IPS DF 19.7 (cell line): ENCODE measurements at regions not wholly inside any gene's neighbourhood (a gene's known extent, or its start where the extent isn't known, plus 50 kb on each side); places are given as distances from the start of the nearest gene placed in this dataset.
"Not testable (repeated sequence)": the region's sequence is repeated elsewhere in the genome, so short reads cannot be mapped to it uniquely, and the experiment has no call there.

ENCODE experiments used
- DNase-seq: peaks from one replicate; pipeline ENCODE4 v3.0.0-alpha.2; 2013; ENCODE audit warnings: low read depth, low spot score

DNA sequence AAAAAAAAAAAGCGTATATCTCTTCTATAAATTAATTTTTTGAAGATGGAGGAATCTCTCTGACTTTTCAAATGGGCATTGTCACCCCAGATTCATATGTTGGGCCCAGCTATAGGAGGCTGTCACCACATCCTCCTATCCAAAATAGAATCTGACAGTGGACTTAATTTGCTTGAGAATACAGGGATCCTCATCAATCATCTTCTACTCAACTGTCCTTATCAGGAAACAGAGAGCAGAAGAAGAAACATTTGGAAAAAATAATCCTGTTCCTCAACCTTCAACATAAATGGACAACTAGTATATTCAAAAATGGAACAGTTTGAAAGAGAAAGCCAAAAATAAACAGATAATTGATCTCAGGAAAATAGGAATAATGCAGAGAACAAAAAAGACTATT is 725.4 kb upstream of the INTU start:
- DNase-seq: no peak

DNA sequence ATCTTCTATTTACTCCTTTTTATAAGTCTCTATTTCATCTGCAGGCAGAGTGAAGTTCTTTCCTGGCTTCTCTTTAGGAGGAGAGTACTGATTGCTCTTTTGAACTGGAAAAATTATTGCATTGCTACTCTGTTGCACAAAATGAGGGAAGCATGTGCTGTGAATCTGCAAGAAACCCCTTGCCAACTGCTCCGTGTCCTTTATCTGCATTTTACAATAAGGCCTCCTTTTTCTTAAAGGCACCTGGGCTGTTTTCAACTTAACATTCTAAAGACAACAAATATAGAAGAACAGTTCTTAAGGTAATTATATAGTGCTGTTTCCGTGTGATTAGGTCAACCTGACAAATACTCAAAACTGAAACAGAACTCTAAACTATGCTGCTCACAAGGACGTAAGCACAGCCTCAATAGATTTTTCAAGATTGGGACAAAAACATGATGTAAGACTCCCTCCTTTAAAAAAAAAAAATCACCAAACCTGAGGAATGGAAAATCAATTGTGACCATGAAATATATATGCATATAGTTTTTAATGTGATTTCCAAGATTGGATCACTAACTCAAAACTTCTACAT is 716.6 kb upstream of the INTU start:
- DNase-seq: no peak

DNA sequence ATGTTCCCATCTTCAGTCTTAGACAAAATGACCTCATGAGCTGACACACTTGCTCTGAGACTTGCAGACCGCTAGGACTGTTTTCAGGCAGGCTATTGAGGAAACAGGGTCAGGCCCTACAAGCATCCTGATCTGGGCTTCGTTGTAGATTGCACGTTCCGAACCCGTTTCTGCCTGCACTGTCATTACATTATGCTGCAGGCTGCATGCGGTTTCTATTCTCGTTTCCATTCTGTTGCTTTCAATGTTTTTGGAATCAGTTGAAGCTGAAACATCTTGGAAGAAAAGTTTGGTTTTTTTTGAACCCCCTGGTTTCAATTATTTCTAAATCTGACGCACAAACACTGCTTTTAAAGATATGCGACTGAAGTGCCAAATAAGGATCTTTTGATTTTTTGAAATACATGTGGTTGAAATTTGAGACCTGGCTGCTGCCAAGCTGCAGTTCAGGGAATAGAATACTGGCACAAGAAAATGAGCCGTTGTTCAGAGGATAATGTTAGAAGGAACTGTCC is 716.1 kb upstream of the INTU start:
- DNase-seq: no peak

DNA sequence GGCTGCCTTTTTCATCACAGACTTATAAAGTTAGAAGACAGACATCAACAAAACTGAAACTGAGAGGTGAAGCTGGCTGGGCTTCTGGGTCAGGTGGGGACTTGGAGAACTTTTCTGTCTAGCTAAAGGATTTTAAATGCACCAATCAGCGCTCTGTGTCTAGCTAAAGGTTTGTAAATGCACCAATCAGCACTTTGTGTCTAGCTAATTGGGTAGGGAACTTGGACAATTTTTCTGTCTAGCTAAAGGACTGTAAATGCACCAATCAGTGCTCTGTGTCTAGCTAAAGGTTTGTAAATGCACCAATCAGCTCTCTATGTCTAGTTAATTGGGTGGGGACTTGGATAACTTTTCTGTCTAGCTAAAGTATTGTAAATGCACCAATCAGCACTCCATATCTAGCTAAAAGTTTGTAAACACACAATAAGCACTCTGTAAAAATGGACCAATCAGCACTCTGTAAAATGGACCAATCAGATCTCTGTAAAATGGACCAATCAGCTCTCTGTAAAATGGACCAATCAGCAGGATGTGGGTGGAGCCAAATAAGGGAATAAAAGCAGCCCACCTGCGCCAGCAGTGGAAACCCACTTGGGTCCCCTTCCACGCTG is 710.3 kb upstream of the INTU start:
- DNase-seq: not testable (repeated sequence)

DNA sequence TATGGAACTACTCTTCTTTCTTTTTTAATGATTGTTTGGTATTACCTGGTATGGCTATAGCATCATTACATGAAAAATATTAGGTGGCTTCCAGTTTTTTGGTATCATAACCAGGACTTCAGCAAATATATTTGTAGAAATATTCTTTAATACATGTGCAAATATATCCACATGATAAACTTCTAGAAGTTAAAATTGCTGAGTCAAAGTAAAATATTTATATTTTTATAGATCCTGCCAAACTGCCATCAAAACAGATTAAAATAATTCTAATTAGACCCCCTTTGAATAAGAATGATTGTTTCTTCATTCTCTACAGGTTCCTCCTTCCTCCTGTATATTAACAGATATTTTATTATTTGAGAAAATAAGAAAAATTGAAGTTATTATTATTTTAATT is 708.5 kb upstream of the INTU start:
- DNase-seq: no peak

DNA sequence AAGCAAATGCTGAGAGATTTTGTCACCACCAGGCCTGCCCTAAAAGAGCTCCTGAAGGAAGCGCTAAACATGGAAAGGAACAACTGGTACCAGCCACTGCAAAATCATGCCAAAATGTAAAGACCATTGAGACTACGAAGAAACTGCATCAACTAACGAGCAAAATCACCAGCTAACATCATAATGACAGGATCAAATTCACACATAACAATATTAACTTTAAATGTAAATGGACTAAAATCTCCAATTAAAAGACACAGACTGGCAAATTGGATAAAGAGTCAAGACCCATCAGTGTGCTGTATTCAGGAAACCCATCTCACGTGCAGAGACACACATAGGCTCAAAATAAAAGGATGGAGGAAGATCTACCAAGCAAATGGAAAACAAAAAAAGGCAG is 702.7 kb upstream of the INTU start:
- not testable (repeated sequence) for DNase-seq

DNA sequence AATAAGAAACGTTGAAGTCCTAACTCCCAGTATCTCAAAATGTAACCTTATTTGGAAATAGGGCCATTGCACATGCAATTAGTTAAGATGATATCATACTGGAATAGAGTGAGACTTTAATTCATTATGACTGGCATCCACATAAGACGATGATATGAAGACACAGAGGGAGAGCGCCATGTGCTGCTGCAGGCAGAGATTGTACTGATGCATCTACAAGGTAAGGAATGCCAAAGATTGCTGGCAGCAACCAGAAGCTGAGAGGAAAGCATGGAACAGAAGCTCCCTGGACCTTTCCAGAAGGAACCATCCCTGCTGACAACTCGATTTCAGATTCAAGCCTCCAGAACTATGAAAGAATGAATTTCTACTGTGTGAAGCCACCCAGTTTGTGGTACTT is 697.0 kb upstream of the INTU start:
- DNase-seq: no peak

DNA sequence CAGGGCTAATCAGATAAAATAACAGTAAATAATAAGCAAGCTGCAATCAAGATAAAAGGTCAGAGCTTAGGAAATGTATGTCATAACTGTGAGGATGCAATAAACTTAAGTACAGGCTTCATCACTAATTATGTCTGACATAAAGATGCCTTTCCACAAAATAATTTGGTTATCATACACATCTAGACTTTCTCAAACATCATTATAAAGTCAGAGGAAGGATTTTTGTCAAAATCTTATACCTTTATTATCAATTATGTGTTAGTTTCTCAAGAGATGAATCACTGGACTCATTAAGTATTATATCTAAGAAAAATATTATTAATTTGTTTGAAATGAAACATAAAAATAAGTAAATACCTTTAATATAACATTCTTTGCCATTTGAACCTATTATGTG is 695.4 kb upstream of the INTU start:
- DNase-seq: no peak

DNA sequence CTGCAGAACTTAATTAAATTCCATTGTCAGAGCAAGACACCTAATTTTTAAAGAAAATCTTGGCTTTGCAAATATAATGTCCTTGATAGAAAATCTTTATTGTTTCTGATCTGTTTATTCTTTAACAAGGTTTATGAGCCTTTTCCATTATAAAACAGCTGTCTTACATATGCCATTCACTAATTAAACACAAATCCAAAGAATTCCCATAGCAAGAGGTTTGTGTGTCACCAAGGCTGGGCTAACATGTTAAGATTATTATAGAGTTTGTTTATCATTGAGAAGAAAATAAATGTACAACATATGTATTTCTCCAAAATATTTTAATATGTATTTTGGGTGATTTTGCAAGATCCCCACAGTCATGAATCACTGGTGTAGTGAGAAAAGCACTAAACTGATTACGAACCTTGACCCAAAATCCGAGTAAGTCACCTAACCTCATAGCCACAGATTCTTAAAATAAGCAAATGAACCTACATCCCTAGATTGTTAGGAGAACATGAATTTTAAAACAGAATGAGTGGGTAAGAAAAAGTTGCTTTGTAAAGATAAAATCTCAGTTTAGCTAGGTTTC is 694.8 kb upstream of the INTU start:
- no peak for DNase-seq

DNA sequence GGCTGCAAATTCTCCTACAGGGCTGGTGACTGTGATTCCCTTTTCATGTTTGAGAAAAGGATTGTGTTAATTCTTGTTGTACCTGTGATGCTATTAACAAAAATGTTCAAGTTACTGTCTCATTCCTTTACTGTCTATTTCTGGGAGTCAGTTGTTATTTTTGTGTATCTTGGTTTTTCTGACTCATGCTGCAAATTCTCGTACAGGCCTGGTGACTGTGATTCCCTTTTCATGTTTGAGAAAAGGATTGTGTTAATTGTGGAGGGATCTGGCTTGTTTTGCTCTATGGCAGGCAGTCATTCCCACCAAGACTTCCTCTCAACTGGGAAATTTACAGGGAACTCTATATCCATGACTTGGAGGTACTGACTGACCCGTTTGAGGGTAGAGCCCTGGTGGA is 693.4 kb upstream of the INTU start:
- DNase-seq: no peak

DNA sequence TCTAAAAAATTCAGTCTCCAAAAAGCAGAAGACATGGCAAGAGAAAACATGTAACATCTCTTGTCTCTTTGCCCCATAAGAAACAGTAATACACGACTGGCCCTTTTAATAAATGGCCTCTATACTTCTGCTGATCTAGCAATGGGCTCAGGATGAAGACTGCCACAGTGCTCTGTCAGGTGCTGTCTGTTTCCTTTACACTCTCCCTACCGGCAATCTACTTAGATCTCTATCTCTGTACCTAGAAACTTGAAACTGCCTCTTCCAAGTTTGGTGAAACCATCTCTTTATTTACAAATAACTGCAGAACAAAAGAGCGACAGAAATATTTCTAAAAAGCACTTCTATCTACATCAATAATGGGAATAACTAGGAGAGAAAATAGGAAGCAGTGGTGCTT is 685.2 kb upstream of the INTU start:
- DNase-seq: no peak

DNA sequence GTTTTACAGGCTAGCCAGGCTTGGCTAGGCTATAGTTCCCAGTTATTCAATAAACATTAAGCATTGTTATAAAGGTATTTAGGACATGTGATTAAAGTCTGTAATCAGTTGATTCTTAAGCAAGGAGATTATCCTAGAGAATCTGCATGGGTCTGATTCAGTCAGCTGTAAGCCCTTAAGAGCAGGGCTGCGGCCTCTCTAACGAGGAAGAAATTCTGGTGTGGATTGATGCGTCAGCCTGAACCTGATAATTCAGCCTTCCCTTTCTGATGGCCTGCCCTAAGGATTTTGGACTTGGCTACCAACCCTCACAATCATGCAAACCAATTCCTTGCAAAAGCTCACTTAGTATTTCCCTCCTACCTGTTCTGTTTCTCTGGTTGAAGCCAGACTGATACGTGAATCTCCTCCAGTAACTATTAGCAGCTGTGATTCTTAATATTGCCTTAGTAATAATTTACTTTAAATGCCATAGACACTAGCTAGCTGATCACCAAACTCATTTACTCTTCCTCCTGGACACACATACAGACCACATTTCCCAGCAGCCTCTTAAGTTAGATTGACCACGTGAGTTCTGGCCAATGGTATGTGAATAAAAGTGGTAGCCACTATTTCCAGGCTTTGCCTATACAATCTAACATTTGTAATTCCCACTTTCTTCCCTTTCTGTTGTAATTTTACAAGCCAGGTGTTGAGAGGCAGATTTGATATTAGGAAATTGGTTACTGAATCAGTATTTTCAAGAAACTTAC is 678.0 kb upstream of the INTU start:
- DNase-seq: no peak

DNA sequence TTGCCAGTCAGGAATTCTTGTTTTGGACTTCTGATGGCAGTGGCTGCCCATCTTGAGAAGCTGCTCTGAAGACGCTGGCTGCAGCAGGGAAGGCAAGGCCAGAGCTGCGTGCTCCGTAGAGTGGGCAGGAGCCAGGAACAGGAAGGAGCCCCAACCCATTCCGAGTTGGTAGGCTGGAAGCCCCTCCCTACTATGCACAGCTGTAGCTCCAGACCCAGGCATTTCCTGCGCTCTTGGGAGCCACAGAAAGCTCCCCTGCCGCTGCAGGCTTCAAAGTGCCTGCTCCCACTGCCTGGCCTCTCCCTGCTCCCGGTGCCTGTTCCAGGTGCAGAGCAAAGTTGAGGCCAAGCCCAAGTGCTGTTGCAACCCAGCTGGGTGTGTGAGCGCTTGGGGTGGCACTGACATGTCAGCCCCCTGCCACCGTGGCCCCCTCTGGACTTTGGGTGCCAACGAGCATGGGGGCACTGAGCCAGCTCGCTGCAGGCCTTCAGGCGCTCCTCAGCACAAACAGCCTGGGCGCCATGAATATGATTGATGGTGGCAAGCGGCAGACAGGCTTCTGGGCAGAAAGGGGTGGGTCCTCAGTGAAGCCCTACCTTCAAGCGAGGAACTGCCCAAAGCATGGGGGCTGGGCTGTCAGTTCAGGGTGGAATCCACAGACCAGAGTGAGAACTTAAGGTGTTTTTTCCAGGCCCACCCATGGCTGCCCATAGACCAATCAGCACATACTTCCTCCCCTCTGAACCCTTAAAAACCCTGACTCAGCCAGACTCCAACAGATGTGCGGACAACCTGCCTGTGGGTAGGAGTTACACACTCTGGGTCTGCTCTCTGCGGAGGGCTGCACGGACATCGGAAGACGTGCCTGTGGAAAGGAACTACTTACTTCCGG is 677.2 kb upstream of the INTU start:
- no peak for DNase-seq

DNA sequence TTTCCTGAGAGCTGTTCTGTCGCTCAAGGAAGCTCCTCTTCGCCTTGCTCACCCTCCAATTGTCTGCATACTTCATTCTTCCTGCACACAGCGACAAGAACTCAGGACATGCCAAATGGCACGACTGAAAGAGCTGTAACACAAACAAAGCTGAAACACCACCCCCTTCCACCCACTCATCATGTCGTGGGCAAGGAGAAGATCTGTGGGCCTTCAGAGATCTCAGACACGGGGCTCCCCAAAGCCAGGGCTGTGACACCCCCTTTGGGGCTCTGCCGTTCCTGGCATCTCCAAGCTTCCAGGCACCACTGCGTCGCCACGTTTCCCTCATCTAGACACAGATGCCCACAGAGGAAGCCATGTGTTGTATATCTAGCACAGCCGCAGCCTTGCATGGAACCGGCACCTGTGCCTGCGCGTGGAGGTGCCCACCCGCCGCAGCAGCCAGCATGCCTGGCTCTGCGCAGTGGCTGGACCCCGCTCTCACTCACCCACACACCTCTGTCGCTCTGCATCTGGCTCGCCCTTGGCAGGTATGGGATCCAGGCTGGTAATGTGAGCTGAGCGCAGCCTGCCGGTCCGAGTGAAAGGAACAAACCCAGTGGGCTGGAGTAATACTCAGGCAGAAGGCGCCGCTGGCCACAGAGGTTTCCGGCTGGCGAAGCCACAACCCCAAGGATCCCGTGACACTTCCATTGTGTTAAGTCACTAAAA is 676.4 kb upstream of the INTU start:
- DNase-seq: no peak

DNA sequence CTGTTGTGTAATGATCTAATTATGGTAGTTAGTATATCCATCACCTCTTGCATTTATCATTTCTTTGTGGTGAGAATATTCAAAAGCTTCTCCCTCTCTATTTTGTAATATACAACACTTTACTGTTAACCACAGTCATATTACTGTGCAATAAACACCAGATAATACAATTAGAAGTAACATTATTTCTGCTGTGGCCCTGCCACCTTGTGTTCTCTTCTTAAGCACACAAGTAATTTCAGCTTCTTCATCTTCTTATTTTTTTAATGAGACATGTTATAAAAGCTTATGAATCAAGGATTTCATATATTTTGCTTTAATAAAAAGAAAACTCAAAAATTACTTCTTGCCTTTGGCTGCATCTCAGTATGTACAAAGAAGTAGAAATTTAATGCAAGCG is 675.2 kb upstream of the INTU start:
- no peak for DNase-seq

DNA sequence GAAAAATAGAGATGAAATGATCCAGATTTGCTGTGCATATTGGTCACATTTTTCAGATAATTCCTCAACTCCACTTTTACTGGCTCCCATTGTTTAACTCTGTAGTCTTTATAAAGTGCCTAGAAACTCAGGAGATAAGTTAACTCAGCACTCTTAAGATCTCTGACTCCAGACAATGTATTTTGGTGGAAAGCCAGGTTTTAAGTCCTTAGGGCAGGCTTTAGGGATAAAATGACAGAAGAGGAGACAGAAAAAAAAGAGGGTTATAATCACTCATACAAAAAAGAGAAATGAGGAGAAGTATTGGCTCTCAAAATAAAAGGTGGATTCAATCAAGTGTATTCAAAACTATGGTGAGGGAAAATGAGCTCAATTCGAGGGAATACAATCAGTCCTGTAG is 674.8 kb upstream of the INTU start:
- DNase-seq: no peak

DNA sequence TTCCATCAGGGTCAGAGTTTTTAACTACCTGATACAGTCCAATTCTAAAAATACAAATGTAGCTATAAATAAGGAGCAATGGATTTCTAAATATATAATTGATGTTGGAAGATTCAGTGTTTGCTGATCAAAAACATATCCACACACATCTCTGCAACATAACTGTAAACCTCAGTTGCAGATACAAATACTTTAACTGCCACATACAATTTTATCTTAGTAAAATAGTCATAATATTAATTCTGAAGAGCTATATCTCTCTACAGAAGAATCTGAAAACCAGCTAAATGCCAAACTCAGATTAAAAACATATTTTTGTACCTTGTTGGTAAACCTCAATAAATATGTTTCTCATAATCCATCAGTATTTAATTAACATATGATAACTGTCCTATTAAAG is 674.3 kb upstream of the INTU start:
- DNase-seq: no peak

DNA sequence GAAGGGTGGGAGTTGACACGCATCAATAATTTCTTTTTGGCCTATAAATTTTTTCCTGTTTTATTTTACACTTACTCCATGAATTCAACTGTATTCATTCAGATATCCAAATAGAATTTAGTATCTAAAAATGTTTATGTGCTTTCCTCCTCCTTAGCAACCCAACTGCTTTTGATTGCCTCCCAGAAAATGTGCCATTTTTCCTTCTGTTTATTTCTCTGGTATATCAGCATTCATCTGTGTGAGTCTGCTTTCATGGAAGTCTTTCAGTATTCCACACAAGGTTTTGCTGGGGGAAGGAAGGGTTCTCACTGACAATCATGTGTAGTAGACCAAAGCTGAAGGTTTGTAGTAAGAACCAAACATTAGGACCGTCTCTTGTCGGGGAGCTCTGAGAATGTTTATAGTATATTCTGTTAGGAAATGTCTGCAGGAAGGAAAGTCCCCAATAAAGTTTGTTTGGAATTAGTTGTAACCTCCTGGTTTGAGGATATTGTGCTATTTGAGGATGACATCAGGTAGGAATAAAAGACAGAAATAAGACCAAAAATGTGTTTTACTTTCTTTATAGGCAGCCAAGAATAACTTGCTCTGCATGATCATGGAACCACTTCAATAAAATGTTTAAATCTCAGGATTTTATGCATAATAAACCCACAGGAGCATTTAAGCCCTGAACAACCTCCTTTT is 673.6 kb upstream of the INTU start:
- no peak for DNase-seq

DNA sequence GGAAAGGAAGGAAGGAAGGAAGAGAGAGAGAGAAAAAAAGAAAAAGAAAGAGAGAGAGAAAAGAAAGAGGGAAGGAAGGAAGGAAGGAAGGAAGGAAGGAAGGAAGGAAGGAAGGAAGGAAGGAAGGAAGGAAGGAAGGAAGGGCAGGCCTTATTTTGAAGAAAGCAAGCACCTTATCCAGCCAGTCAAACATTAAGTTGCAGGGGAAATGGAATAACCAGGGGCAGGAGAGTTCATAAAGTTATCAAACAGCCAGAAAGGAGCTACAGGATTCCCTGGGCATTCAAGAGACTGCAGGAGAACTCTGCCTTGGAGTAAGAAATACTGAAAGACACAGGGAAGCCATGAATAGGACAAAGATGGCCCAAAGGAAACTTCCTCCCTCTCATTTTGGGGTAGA is 672.0 kb upstream of the INTU start:
- DNase-seq: no peak

DNA sequence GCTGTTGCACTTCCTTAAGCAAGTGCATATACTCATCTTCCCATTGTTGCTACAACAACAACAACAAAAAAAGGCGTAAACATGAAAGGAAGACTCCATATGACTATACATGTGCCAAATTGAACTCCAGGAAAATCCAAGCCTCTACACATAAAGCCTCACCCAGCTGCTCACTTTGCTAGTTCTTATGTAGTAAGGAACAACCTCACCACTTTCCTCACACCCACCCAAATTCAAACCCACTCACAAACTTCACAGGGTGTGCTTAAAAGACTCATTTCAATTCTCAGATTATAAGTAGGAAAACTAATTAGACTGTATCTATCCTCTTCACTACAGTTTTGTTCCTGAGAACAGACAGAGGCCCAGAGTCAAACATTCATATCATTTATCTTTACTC is 671.1 kb upstream of the INTU start:
- DNase-seq: no peak

DNA sequence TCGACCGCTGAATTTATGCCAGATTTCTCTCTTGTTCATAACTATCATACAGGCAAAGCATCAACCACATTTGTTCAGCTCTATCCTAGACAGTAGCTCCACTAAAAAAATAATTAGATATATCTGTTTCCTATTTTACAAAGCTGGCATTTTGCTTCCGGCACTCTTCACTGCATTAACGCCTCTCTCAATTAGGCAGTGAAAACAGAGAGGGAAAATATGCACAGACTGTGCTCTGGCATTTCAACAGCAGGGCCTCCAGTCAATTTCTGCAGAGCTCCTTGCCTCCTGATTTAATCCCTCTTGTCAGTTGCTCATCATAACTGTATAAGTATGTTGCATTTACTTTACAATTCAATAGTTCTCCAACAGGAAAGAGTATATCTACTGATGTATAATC is 666.9 kb upstream of the INTU start:
- no peak for DNase-seq
